Breast epithelium (tissue), 4 donors: ENCODE measurements at regions not wholly inside any gene's neighbourhood (a gene's known extent, or its start where the extent isn't known, plus 50 kb on each side); places are given as distances from the start of the nearest gene placed in this dataset.
A peak's percentile ranks its signal among the peaks of the same experiment; 100 is the strongest.

ENCODE experiments used
- DNase-seq, 2 donors: peaks; one replicate each; pipeline ENCODE4 v3.0.0-alpha.2; 2019; ENCODE audit warnings: low spot score in 2 of 2
- H3K27ac ChIP-seq, 2 donors: fragments of 200-600 bp; sonication (generic) in 1 of 2; one replicate each; pipeline ENCODE4 v1.5.1; 2016 to 2019; ENCODE audit warnings: mild to moderate bottlenecking in 1 of 2
- H3K27me3 ChIP-seq, 2 donors: fragments of 200-600 bp; sonication (generic) in 1 of 2; one replicate each; pipeline versions ENCODE4 v1.5.1 to v1.6.0; 2017 to 2019; ENCODE audit warnings: control low read depth in 1 of 2, mild to moderate bottlenecking in 1 of 2
- H3K36me3 ChIP-seq: fragments of 200-600 bp; one replicate; pipeline ENCODE4 v1.5.1; 2019
- H3K4me1 ChIP-seq, 2 donors: fragments of 200-600 bp; sonication (generic); one replicate each; pipeline ENCODE4 v1.5.1; 2016 to 2019; ENCODE audit warnings: control low read depth in 1 of 2
- H3K4me3 ChIP-seq, 3 donors: fragments of 200-600 bp; sonication (generic); 1 replicate in 2 of 3; 2 replicates in 1 of 3; pipeline ENCODE4 v1.5.1; 2016 to 2019; ENCODE audit warnings: mild to moderate bottlenecking in 3 of 3, moderate library complexity in 2 of 3
- H3K9me3 ChIP-seq, 2 donors: fragments of 200-600 bp; sonication (generic) in 1 of 2; one replicate each; pipeline ENCODE4 v1.5.1; 2016 to 2019; ENCODE audit warnings: control low read depth in 1 of 2
- POLR2A ChIP-seq: fragments of 450-650 bp; IDR thresholded peaks from one replicate; pipeline ENCODE4 v1.6.1; 2016; ENCODE audit warnings: antibody characterized with exemption, mild to moderate bottlenecking, moderate library complexity
- POLR2AphosphoS5 ChIP-seq, 3 donors: sonication (generic); formaldehyde crosslinking; IDR thresholded peaks; one replicate each; pipeline ENCODE4 v1.6.1; 2017; ENCODE audit warnings: antibody characterized with exemption in 3 of 3
- intact Hi-C: fragments of 100-400 bp; cut with DNase I; formaldehyde crosslinking; loops from one replicate; pipeline ENCODE4 v1.15.1; 2023; ENCODE audit warnings: low total_unique reads
- TF ChIP-seq, protein P1 (sequence below), 3 donors: fragments of 450-650 bp; IDR thresholded peaks; one replicate each; pipeline ENCODE4 v1.5.1; 2016 to 2017; ENCODE audit warnings: antibody characterized with exemption in 3 of 3, mild to moderate bottlenecking in 3 of 3, moderate library complexity in 3 of 3

DNA sequence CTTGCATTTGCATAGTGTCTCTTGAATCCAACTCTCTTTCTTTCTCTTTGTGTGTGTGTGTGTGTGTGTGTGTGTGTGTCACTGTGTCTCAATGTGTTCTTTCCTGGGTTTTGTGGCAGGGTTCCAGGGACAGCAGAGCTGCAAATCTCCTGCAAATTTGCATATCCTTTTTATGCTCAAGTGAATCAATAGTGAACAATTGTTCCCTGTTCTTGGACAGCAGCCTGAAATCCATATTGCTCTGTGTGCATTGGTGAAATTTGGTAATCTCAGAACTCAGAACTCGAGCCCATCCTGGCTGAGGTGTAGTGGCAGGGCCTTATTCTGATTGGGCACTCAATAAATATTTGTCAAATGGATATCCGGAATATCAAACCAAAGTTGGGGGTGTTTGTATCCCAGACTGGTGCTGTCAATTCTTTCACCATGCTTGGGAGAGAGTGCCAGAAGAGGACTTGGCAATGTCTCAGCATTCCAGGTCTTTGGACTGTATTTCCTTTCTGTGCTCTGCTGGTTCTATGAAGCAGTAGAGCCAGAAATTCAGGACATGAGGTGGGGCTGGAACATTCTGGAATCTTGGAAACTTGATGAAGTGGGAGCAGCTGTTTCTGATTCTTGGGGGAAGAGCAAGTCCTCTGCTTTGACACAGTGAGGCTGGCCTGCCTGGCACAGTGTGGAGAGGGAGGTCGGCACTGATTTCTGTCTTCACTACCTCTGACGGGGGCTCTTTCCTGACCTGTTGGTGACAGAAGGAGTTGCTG, 380.6 kb upstream of the C2CD4B start:
- DNase-seq = peak; percentile 58 to 75
- Histone ChIP-seq H3K4me3 (no peak overlapping the region), H3K4me1 (peaks cover 0 to 9% of the 10 kb centered on the region in 2 donors), H3K36me3 (no peaks in the 10 kb centered on the region), H3K27ac (peak overlapping the region; percentile 72 to 85), H3K27me3 (no peaks in the 10 kb centered on the region), H3K9me3 (no peaks in the 10 kb centered on the region)
- intact Hi-C loops = no loop called here
- TF ChIP-seq POLR2AphosphoS5 (IDR thresholded peaks at IDR 0.05) = peak in 2 of 3 donors; percentile 63 to 83
- TF ChIP-seq, protein P1, sequence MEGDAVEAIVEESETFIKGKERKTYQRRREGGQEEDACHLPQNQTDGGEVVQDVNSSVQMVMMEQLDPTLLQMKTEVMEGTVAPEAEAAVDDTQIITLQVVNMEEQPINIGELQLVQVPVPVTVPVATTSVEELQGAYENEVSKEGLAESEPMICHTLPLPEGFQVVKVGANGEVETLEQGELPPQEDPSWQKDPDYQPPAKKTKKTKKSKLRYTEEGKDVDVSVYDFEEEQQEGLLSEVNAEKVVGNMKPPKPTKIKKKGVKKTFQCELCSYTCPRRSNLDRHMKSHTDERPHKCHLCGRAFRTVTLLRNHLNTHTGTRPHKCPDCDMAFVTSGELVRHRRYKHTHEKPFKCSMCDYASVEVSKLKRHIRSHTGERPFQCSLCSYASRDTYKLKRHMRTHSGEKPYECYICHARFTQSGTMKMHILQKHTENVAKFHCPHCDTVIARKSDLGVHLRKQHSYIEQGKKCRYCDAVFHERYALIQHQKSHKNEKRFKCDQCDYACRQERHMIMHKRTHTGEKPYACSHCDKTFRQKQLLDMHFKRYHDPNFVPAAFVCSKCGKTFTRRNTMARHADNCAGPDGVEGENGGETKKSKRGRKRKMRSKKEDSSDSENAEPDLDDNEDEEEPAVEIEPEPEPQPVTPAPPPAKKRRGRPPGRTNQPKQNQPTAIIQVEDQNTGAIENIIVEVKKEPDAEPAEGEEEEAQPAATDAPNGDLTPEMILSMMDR (IDR thresholded peaks at IDR 0.05) = no peak

DNA sequence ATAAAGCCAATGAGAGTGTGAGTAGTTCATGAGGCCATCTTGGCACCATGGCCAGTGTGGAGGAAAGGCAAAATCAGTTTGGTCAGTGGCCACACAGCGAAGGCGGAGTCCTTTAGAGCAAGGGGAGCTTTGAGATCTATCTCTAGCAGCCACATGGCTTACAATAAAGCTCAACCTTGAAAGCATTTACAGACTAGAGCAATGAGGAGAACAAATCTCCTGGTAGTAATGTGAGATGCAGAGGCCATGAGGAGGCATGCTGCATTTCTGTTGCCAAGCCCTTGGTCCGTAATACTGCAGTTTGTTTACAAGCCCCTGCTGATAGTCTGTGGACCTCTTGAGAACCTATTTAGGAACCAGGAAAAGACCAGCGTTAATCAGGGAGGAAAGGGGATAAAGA, 381.5 kb upstream of the C2CD4B start:
- no peak for DNase-seq

DNA sequence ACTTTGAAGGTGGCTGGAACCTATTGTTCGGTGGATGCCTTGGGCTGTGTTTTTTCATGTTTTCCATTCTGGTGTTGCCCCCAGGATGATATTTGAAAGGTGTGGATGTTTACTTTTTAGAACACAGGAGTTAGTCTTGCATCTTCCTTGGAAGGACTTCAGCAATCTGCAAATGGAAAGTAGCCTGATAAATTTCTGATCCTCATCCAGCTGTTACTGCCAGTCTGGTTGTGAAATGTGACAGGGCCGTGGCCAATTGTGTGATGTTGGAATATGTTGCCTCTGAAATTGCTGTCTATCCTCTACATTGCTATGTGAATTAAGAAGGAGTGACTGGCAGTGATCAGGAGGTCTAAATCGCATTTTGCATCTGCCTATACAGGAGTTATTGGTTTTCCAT, 382.5 kb upstream of the C2CD4B start:
- Histone ChIP-seq H3K36me3 (no peaks in the 10 kb centered on the region), H3K4me1 (peaks cover 0 to 9% of the 10 kb centered on the region in 2 donors), H3K4me3 (no peak overlapping the region), H3K27me3 (no peaks in the 10 kb centered on the region), H3K9me3 (no peaks in the 10 kb centered on the region), H3K27ac (peak overlapping the region in 1 of 2 donors; percentile 85)
- TF ChIP-seq POLR2AphosphoS5 (IDR thresholded peaks at IDR 0.05) = peak in 1 of 3 donors; percentile 24
- no peak for TF ChIP-seq POLR2A
- TF ChIP-seq, protein P1 (IDR thresholded peaks at IDR 0.05) = no peak
- intact Hi-C loops = no loop called here
- DNase-seq = no peak

More for the DNA sequence above, 381.5 kb upstream of the C2CD4B start:
- Histone ChIP-seq H3K4me3 (no peak overlapping the region), H3K4me1 (peaks cover 0 to 9% of the 10 kb centered on the region in 2 donors), H3K27me3 (no peaks in the 10 kb centered on the region), H3K36me3 (no peaks in the 10 kb centered on the region), H3K27ac (peak overlapping the region; percentile 72 to 85), H3K9me3 (no peaks in the 10 kb centered on the region)
- intact Hi-C loops = no loop called here
- TF ChIP-seq POLR2AphosphoS5 (IDR thresholded peaks at IDR 0.05) = no peak
- TF ChIP-seq POLR2A = no peak
- TF ChIP-seq, protein P1 (IDR thresholded peaks at IDR 0.05) = no peak

DNA sequence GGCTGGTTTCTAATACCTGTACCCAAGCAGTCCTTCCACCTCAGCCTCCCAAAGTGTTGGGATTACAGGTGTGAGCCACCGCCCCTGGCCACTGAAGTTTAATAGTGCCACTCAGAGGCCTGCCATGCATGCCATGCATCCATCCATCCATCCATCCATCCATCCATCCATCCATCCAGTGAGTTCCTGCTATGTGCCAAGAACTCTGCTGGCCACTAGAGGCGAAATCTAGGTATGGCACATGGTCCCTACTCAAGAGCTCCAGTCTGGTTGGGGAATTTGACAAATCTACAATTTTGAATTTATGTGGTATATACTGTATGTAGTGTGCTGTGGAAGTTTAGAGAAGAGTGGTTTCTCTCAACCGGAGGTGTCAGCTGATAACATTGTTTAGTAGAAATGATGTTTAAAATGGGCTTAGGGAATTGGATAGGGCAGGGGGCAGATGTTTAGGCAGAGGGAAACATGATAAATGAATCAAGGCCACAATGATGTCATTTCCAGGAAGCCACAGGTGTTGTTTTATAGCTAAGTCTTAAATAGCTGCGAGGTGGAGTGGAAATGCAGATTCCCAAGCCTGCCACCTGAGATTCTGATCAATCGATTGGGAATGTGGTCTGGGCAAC, 384.4 kb upstream of the C2CD4B start:
- Histone ChIP-seq H3K36me3 (no peaks in the 10 kb centered on the region), H3K9me3 (no peaks in the 10 kb centered on the region), H3K4me1 (peaks cover 0 to 9% of the 10 kb centered on the region in 2 donors), H3K4me3 (no peak overlapping the region), H3K27ac (no peak overlapping the region), H3K27me3 (no peaks in the 10 kb centered on the region)
- intact Hi-C loops = no loop called here
- TF ChIP-seq, protein P1 (IDR thresholded peaks at IDR 0.05) = peak; percentile 12 to 25 (median 19)
- no peak for TF ChIP-seq POLR2AphosphoS5 (IDR thresholded peaks at IDR 0.05)
- no peak for DNase-seq

DNA sequence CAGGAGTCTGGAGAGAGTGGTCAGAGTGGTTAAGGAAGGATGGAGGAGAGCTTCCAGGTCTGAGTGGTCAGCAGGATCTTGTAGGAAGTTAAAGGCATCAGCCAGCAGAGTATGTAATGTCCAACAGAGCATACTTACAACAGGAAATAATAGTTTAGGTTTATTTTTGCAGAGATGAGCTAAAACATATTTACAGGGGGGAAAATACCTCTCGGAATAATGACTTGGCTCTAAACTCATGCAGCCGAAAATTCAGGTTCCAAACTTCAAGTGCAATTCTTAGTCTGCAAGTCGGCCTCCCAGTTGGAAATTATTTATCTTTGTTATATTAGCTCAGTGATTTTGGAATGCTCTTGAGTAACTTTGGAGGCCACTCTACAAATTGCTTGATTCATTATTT, 385.0 kb upstream of the C2CD4B start:
- Histone ChIP-seq H3K27ac (no peak overlapping the region), H3K9me3 (no peaks in the 10 kb centered on the region), H3K27me3 (no peaks in the 10 kb centered on the region), H3K36me3 (no peaks in the 10 kb centered on the region), H3K4me1 (peaks cover 0 to 9% of the 10 kb centered on the region in 2 donors), H3K4me3 (no peak overlapping the region)
- TF ChIP-seq POLR2A = no peak
- TF ChIP-seq POLR2AphosphoS5 (IDR thresholded peaks at IDR 0.05) = no peak
- TF ChIP-seq, protein P1 (IDR thresholded peaks at IDR 0.05) = no peak
- intact Hi-C loops = no loop called here
- no peak for DNase-seq
